HFFc6 (cell line): ENCODE measurements at regions not wholly inside any gene's neighbourhood (a gene's known extent, or its start where the extent isn't known, plus 50 kb on each side); places are given as distances from the start of the nearest gene placed in this dataset.

Source experiments
- DNase-seq: peaks from one replicate; pipeline ENCODE4 v3.0.0-alpha.2; 2018
- H3K27ac Mint-ChIP-seq: 2 replicates; pipeline ENCODE4 v1.8.0; 2020; ENCODE audit warnings: mild to moderate bottlenecking, mixed read lengths
- H3K27me3 Mint-ChIP-seq: 2 replicates; pipeline ENCODE4 v1.8.0; 2021; ENCODE audit warnings: mild to moderate bottlenecking, moderate library complexity, mixed read lengths; ENCODE audit not compliant: insufficient read depth
- H3K36me3 Mint-ChIP-seq: 2 replicates; pipeline ENCODE4 v1.8.0; 2021; ENCODE audit warnings: low read depth, mixed read lengths
- H3K4me1 Mint-ChIP-seq: 2 replicates; pipeline ENCODE4 v1.8.0; 2020; ENCODE audit warnings: low read depth, mixed read lengths
- H3K4me3 Mint-ChIP-seq: 2 replicates; pipeline ENCODE4 v1.8.0; 2020; ENCODE audit warnings: mild to moderate bottlenecking, moderate library complexity, mixed read lengths
- H3K9me3 Mint-ChIP-seq: 2 replicates; pipeline ENCODE4 v1.8.0; 2020; ENCODE audit warnings: mild to moderate bottlenecking, mixed read lengths
- TF ChIP-seq, protein P1 (sequence below): fragments of 200-600 bp; sonication (generic); IDR thresholded peaks from 2 replicates; pipeline ENCODE4 v1.5.0; 2021; ENCODE audit warnings: antibody characterized with exemption, mild to moderate bottlenecking

GRCh38 chr18:76771192-76771799 lies 51.1 kb upstream of the ZNF236 start:
- no peak for DNase-seq
- H3K4me1 Mint-ChIP-seq = no peaks in the 10 kb centered on the region
- H3K4me3 Mint-ChIP-seq = no peak overlapping the region

GRCh38 chr18:76767954-76768353 lies 54.4 kb upstream of the ZNF236 start:
- peaks cover 30% of the 10 kb centered on the region for H3K27me3 Mint-ChIP-seq
- no peak overlapping the region for H3K4me3 Mint-ChIP-seq
- TF ChIP-seq, protein P1, sequence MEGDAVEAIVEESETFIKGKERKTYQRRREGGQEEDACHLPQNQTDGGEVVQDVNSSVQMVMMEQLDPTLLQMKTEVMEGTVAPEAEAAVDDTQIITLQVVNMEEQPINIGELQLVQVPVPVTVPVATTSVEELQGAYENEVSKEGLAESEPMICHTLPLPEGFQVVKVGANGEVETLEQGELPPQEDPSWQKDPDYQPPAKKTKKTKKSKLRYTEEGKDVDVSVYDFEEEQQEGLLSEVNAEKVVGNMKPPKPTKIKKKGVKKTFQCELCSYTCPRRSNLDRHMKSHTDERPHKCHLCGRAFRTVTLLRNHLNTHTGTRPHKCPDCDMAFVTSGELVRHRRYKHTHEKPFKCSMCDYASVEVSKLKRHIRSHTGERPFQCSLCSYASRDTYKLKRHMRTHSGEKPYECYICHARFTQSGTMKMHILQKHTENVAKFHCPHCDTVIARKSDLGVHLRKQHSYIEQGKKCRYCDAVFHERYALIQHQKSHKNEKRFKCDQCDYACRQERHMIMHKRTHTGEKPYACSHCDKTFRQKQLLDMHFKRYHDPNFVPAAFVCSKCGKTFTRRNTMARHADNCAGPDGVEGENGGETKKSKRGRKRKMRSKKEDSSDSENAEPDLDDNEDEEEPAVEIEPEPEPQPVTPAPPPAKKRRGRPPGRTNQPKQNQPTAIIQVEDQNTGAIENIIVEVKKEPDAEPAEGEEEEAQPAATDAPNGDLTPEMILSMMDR = no peak
- peaks cover 14% of the 10 kb centered on the region for H3K36me3 Mint-ChIP-seq
- no peak overlapping the region for H3K27ac Mint-ChIP-seq
- DNase-seq = no peak
- peaks cover 14% of the 10 kb centered on the region for H3K9me3 Mint-ChIP-seq
- H3K4me1 Mint-ChIP-seq = no peaks in the 10 kb centered on the region

More at GRCh38 chr18:76771192-76771799, 51.1 kb upstream of the ZNF236 start:
- Mint-ChIP-seq H3K9me3 (peaks cover 14% of the 10 kb centered on the region), H3K36me3 (peaks cover 14% of the 10 kb centered on the region), H3K27ac (no peak overlapping the region), H3K27me3 (peaks cover 28% of the 10 kb centered on the region)
- TF ChIP-seq, protein P1 = no peak

DNA sequence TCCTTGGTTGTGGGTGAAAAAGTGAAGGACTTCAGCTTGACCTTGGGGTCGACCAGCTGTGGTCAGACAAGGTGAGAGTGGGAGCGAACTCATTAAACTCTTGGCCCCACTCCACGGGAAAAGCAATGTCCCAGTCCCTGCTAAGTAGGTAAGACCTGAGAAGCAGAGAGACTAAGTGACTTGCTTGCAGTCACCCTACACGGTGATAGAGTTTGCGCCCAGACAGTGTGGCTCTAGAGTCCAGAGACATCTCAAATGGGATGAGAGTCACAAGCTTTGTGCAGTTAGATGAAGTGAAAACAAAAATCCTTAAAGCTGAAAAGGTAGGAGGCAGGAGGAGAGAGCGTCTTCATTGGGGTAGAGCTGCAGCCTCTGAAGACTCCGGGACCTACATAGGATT lies 55.9 kb upstream of the ZNF236 start:
- H3K4me3 Mint-ChIP-seq = no peak overlapping the region

DNA sequence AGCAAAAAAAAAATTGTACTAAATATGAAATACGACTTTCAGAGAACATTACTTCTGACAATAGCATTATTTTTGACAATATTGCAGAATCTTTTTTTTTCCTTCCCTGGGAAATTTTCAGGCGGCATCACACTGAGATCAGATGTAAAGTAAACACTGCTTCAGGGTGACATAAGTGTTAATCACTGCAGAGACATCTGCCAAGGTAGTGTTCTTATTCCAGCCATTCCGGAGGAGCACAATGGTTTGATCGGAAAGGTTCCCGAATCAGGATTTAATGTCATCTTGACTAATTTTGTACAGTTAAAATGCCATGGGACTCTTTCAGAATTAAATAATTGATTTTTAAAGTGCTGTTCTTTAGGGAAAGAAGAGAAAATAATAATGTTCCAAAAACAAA lies 56.7 kb upstream of the ZNF236 start:
- no peak overlapping the region for H3K4me3 Mint-ChIP-seq
- no peak for DNase-seq
- H3K36me3 Mint-ChIP-seq = peaks cover 10% of the 10 kb centered on the region
- TF ChIP-seq, protein P1 = no peak
- H3K9me3 Mint-ChIP-seq = peaks cover 14% of the 10 kb centered on the region
- peaks cover 18% of the 10 kb centered on the region for H3K27me3 Mint-ChIP-seq
- no peaks in the 10 kb centered on the region for H3K4me1 Mint-ChIP-seq
- H3K27ac Mint-ChIP-seq = no peak overlapping the region

More for the DNA sequence above, 55.9 kb upstream of the ZNF236 start:
- H3K27ac Mint-ChIP-seq = no peak overlapping the region
- H3K36me3 Mint-ChIP-seq = peaks cover 10% of the 10 kb centered on the region
- no peak for DNase-seq
- peaks cover 14% of the 10 kb centered on the region for H3K9me3 Mint-ChIP-seq
- H3K27me3 Mint-ChIP-seq = peaks cover 25% of the 10 kb centered on the region
- no peaks in the 10 kb centered on the region for H3K4me1 Mint-ChIP-seq
- TF ChIP-seq, protein P1 = no peak

GRCh38 chr18:76764291-76764901 lies 58.0 kb upstream of the ZNF236 start:
- H3K36me3 Mint-ChIP-seq = peaks cover 10% of the 10 kb centered on the region
- no peak for DNase-seq
- TF ChIP-seq, protein P1 = no peak

More at GRCh38 chr18:76764291-76764901, 58.0 kb upstream of the ZNF236 start:
- Mint-ChIP-seq H3K4me3 (no peak overlapping the region), H3K4me1 (no peaks in the 10 kb centered on the region), H3K27ac (no peak overlapping the region), H3K27me3 (peaks cover 14% of the 10 kb centered on the region), H3K9me3 (peaks cover 13% of the 10 kb centered on the region)
